ENCODE measurements at regions not wholly inside any gene's neighbourhood (a gene's known extent, or its start where the extent isn't known, plus 50 kb on each side); places are given as distances from the start of the nearest gene placed in this dataset.

GRCh38 chr1:109814993-109815786 lies 51.5 kb upstream of the EPS8L3 start:
- H3K27me3 ChIP-seq = no peaks in the 10 kb centered on the region
- H3K9me3 ChIP-seq = peaks cover 0 to 7% (median 0%) of the 10 kb centered on the region in 4 donors
- TF ChIP-seq EP300 (IDR thresholded peaks at IDR 0.05) (no peak), POLR2A (IDR thresholded peaks at IDR 0.05) (no peak)
- TF ChIP-seq, protein P1, sequence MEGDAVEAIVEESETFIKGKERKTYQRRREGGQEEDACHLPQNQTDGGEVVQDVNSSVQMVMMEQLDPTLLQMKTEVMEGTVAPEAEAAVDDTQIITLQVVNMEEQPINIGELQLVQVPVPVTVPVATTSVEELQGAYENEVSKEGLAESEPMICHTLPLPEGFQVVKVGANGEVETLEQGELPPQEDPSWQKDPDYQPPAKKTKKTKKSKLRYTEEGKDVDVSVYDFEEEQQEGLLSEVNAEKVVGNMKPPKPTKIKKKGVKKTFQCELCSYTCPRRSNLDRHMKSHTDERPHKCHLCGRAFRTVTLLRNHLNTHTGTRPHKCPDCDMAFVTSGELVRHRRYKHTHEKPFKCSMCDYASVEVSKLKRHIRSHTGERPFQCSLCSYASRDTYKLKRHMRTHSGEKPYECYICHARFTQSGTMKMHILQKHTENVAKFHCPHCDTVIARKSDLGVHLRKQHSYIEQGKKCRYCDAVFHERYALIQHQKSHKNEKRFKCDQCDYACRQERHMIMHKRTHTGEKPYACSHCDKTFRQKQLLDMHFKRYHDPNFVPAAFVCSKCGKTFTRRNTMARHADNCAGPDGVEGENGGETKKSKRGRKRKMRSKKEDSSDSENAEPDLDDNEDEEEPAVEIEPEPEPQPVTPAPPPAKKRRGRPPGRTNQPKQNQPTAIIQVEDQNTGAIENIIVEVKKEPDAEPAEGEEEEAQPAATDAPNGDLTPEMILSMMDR (IDR thresholded peaks at IDR 0.05) = no peak
- no peak for DNase-seq (ENCODE audit: low spot score in 2 of 2)
- no peak overlapping the region for H3K4me3 ChIP-seq
- no peaks in the 10 kb centered on the region for H3K36me3 ChIP-seq
- 82 to 87% methylated on average over 8 of the region's 8 CpGs for WGBS, 2 donors
- peaks cover 0 to 37% (median 8%) of the 10 kb centered on the region in 4 donors for H3K4me1 ChIP-seq
- H3K27ac ChIP-seq = no peak overlapping the region

DNA sequence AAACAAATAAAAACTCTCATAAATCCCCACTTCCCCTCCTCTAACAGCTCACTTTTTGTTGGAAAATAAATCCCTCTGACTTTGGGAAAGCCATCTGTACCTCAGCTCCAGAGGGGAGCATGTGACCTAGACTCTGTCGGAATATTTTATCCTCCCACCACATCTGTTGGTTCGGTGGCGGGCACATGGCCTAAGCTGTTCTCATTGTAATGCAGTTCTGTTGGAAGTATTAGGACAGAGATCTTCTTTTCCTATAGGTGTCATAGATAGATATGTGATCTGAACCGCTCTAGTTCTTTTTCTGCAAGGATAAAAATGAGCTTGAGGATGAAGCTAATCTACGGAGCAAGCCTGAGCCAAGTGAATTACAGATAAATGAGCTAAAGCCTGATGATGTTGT lies 50.5 kb upstream of the EPS8L3 start:
- no peak overlapping the region for H3K27ac ChIP-seq
- no peaks in the 10 kb centered on the region for H3K36me3 ChIP-seq
- no peak for DNase-seq (ENCODE audit: low spot score in 2 of 2)
- no peaks in the 10 kb centered on the region for H3K27me3 ChIP-seq
- WGBS, 2 donors = 80 to 86% methylated on average over 5 of the region's 5 CpGs
- H3K4me3 ChIP-seq = no peak overlapping the region
- H3K4me1 ChIP-seq = peaks cover 0 to 34% (median 8%) of the 10 kb centered on the region in 4 donors
- peaks cover 0 to 7% (median 0%) of the 10 kb centered on the region in 4 donors for H3K9me3 ChIP-seq
- TF ChIP-seq EP300 (IDR thresholded peaks at IDR 0.05) = no peak
- TF ChIP-seq, protein P1 (IDR thresholded peaks at IDR 0.05) = no peak

All from tibial nerve (tissue), 4 donors.